ENCODE measurements at regions not wholly inside any gene's neighbourhood (a gene's known extent, or its start where the extent isn't known, plus 50 kb on each side); places are given as distances from the start of the nearest gene placed in this dataset.

DNA sequence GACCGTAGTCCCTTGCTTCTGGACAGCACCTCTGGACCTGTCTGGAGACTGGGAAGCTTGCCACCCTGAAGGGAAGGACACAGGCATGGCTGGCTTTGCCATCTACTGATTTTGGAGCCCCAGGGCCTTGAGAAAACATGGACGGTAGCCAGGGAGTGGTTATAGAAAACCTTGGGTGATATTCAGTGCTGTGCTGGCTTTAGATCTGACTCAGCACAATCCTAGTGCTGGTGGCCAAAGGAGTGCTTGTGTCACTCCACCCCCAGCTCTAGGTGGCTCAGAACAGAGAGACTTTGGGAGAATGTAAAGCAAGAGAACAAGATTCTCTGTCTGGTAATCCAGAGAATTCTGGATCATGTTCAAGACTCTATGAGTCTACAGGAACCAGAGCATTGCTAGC lies 214.5 kb upstream of the IGF1 start:
- FAIRE-seq (no peak), DNase-seq (ENCODE audit: low read depth, low spot score) (no peak)
- Histone ChIP-seq H3K79me2 (ENCODE audit: control insufficient read depth, insufficient read depth, low read length) (no peaks in the 10 kb centered on the region), H4K20me1 (replicated peaks; ENCODE audit: control insufficient read depth, extremely low read depth, insufficient read depth, low read length) (no peaks in the 10 kb centered on the region), H3K9ac (replicated peaks; ENCODE audit: extremely low read depth, insufficient read depth, low read length) (no peak overlapping the region), H3K36me3 (ENCODE audit: control insufficient read depth in 2 of 2, extremely low read depth in 1 of 2, insufficient read depth in 2 of 2, low read length in 2 of 2) (no peaks in the 10 kb centered on the region), H3K9me1 (replicated peaks; ENCODE audit: control insufficient read depth, extremely low read depth, insufficient read depth, low read length) (no peaks in the 10 kb centered on the region), H3K27ac (ENCODE audit: insufficient read depth, low read depth, low read length) (no peak overlapping the region), H3K4me1 (ENCODE audit: control insufficient read depth, extremely low read depth, insufficient read depth, low read length) (no peaks in the 10 kb centered on the region), H2AFZ (ENCODE audit: low read depth, low read length) (no peak overlapping the region), H3K4me2 (ENCODE audit: insufficient read depth, low read length) (no peak overlapping the region), H3K4me3 (replicated peaks in 1 of 3; ENCODE audit: insufficient read depth in 1 of 3, low read depth in 1 of 3, low read length in 3 of 3) (no peak overlapping the region), H3K27me3 (ENCODE audit: control insufficient read depth in 2 of 2, insufficient read depth in 2 of 2, low read length in 2 of 2) (no peaks in the 10 kb centered on the region), H3K9me3 (replicated peaks; ENCODE audit: control insufficient read depth, insufficient read depth, low read length) (no peaks in the 10 kb centered on the region)
- TF ChIP-seq, protein P1, sequence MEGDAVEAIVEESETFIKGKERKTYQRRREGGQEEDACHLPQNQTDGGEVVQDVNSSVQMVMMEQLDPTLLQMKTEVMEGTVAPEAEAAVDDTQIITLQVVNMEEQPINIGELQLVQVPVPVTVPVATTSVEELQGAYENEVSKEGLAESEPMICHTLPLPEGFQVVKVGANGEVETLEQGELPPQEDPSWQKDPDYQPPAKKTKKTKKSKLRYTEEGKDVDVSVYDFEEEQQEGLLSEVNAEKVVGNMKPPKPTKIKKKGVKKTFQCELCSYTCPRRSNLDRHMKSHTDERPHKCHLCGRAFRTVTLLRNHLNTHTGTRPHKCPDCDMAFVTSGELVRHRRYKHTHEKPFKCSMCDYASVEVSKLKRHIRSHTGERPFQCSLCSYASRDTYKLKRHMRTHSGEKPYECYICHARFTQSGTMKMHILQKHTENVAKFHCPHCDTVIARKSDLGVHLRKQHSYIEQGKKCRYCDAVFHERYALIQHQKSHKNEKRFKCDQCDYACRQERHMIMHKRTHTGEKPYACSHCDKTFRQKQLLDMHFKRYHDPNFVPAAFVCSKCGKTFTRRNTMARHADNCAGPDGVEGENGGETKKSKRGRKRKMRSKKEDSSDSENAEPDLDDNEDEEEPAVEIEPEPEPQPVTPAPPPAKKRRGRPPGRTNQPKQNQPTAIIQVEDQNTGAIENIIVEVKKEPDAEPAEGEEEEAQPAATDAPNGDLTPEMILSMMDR (IDR thresholded peaks at IDR 0.05; ENCODE audit: extremely low read depth in 1 of 2, insufficient read depth in 1 of 2, low read depth in 1 of 2, low read length in 2 of 2), result no peak
- TF ChIP-seq FOS (IDR thresholded peaks at IDR 0.05; ENCODE audit: borderline replicate concordance, insufficient read depth, low read length), result no peak
- no peak for TF ChIP-seq JUN (IDR thresholded peaks at IDR 0.05; ENCODE audit: borderline replicate concordance, insufficient read depth, insufficient read length, low read depth)
- TF ChIP-seq MYC (IDR thresholded peaks at IDR 0.05; ENCODE audit: low read depth, low read length), result no peak
- intact Hi-C loops (cut with micrococcal nuclease) (no loop called here), dilution Hi-C loops (cut with MboI; ENCODE audit: extremely low pct_ligation_motif_present, low sequenced_read_pairs) (no loop called here)
- CTCF ChIA-PET, result no interaction called here
- POLR2A ChIA-PET, result no interaction called here
- BruUV-seq (replicated peaks), result no TSS peak

DNA sequence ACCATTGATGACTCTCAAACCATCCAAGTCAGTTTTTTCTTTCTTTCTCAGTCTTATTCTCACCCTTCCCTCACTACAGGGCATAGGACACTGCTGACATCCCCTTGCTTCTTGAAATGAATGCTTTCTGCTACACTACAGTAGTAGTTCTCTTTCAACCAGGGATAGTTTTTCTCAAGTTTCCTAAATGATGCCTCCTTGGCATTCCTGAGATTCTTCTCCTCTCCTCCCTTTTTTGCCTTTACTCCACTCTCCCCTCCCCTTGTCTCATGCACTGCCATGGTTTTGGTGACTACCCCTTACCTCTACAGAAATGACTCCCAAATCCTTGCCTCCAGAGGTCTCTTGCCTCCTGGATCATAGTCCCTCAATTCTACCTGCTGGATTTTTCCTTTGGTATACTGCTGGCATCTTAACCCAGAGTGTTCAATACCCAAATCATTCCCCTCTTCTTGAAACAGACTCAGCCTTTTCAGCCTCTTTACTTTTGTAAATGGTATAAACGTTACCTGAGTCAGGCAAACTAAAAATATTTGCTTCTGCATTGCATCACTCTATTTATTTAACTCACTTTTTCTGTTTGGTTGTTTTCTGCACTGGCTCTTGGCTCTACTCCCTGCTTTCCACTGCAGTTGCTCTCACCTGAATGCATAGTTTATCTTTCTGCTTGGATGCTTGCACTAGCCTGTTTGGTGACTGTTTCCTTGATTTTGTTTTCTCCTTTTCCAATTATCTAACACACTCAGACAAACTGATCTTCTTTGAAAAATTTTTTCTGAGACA lies 211.6 kb upstream of the IGF1 start:
- Histone ChIP-seq H3K27ac (ENCODE audit: insufficient read depth, low read depth, low read length) (no peak overlapping the region), H2AFZ (ENCODE audit: low read depth, low read length) (no peak overlapping the region), H3K36me3 (ENCODE audit: control insufficient read depth in 2 of 2, extremely low read depth in 1 of 2, insufficient read depth in 2 of 2, low read length in 2 of 2) (no peaks in the 10 kb centered on the region), H3K4me1 (ENCODE audit: control insufficient read depth, extremely low read depth, insufficient read depth, low read length) (no peaks in the 10 kb centered on the region), H3K9me1 (replicated peaks; ENCODE audit: control insufficient read depth, extremely low read depth, insufficient read depth, low read length) (no peaks in the 10 kb centered on the region), H3K79me2 (ENCODE audit: control insufficient read depth, insufficient read depth, low read length) (no peaks in the 10 kb centered on the region), H4K20me1 (replicated peaks; ENCODE audit: control insufficient read depth, extremely low read depth, insufficient read depth, low read length) (no peaks in the 10 kb centered on the region), H3K9ac (replicated peaks; ENCODE audit: extremely low read depth, insufficient read depth, low read length) (no peak overlapping the region), H3K9me3 (replicated peaks; ENCODE audit: control insufficient read depth, insufficient read depth, low read length) (no peaks in the 10 kb centered on the region), H3K27me3 (ENCODE audit: control insufficient read depth in 2 of 2, insufficient read depth in 2 of 2, low read length in 2 of 2) (no peaks in the 10 kb centered on the region), H3K4me3 (replicated peaks in 1 of 3; ENCODE audit: insufficient read depth in 1 of 3, low read depth in 1 of 3, low read length in 3 of 3) (no peak overlapping the region), H3K4me2 (ENCODE audit: insufficient read depth, low read length) (no peak overlapping the region)
- no peak for FAIRE-seq
- dilution Hi-C loops (cut with MboI; ENCODE audit: extremely low pct_ligation_motif_present, low sequenced_read_pairs) (no loop called here), intact Hi-C loops (cut with micrococcal nuclease) (no loop called here)
- DNase-seq (ENCODE audit: low read depth, low spot score), result no peak
- TF ChIP-seq GATA2 (IDR thresholded peaks at IDR 0.05; ENCODE audit: insufficient read depth, insufficient read length, low read depth, low read length) (no peak), POLR2AphosphoS5 (IDR thresholded peaks at IDR 0.05; ENCODE audit: insufficient read depth, low read depth, low read length) (no peak), FOS (IDR thresholded peaks at IDR 0.05; ENCODE audit: borderline replicate concordance, insufficient read depth, low read length) (no peak), POLR2A (IDR thresholded peaks at IDR 0.05; ENCODE audit: low read depth, low read length) (no peak), JUN (IDR thresholded peaks at IDR 0.05; ENCODE audit: borderline replicate concordance, insufficient read depth, insufficient read length, low read depth) (no peak), MYC (IDR thresholded peaks at IDR 0.05; ENCODE audit: low read depth, low read length) (no peak), EZH2 (IDR thresholded peaks at IDR 0.05; ENCODE audit: borderline replicate concordance, low read depth, low read length, severe bottlenecking) (no peak)
- TF ChIP-seq, protein P1 (IDR thresholded peaks at IDR 0.05; ENCODE audit: extremely low read depth in 1 of 2, insufficient read depth in 1 of 2, low read depth in 1 of 2, low read length in 2 of 2), result no peak
- TF ChIP-seq, protein P2, sequence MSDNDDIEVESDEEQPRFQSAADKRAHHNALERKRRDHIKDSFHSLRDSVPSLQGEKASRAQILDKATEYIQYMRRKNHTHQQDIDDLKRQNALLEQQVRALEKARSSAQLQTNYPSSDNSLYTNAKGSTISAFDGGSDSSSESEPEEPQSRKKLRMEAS (IDR thresholded peaks at IDR 0.05; ENCODE audit: insufficient read depth, insufficient read length), result no peak
- BruUV-seq (replicated peaks), result no TSS peak
- POLR2A ChIA-PET, result no interaction called here
- CTCF ChIA-PET, result no interaction called here

Measured in endothelial cell of umbilical vein (primary cell).